Mesenchymal stem cell (in vitro differentiated cells and primary cell): ENCODE measurements at regions not wholly inside any gene's neighbourhood (a gene's known extent, or its start where the extent isn't known, plus 50 kb on each side); places are given as distances from the start of the nearest gene placed in this dataset.
A peak's percentile ranks its signal among the peaks of the same experiment; 100 is the strongest.
"Not testable (repeated sequence)": the region's sequence is repeated elsewhere in the genome, so short reads cannot be mapped to it uniquely, and the experiment has no call there.

Experiments used
- DNase-seq: peaks from one replicate; pipeline ENCODE4 v3.0.0-alpha.2; 2013
- H2AFZ ChIP-seq: one replicate; pipeline ENCODE4 v1.6.1; 2013; ENCODE audit warnings: low read depth, mild to moderate bottlenecking, control low read depth, inconsistent platforms, low read length, moderate library complexity
- H2AK5ac ChIP-seq: 2 replicates; pipeline ENCODE4 v1.6.1; 2013; ENCODE audit warnings: low read length, moderate library complexity, mild to moderate bottlenecking, inconsistent platforms; ENCODE audit not compliant: severe bottlenecking
- H2BK120ac ChIP-seq: one replicate; pipeline ENCODE4 v1.6.1; 2013; ENCODE audit warnings: low read depth, mild to moderate bottlenecking, inconsistent platforms, low read length, moderate library complexity
- H2BK12ac ChIP-seq, 2 experiments: one replicate each; pipeline ENCODE4 v1.6.1; 2013; ENCODE audit warnings: inconsistent platforms in 2 of 2, low read length in 2 of 2, mild to moderate bottlenecking in 2 of 2, moderate library complexity in 2 of 2, control low read depth in 1 of 2
- H2BK15ac ChIP-seq: one replicate; pipeline ENCODE4 v1.6.1; 2013; ENCODE audit warnings: mild to moderate bottlenecking, low read depth, inconsistent platforms; ENCODE audit not compliant: poor library complexity, severe bottlenecking
- H2BK5ac ChIP-seq: 2 replicates; pipeline ENCODE4 v1.6.1; 2013; ENCODE audit warnings: low read depth, mild to moderate bottlenecking, low read length, control low read depth, inconsistent platforms; ENCODE audit not compliant: poor library complexity, severe bottlenecking
- H3K14ac ChIP-seq, 2 experiments: one replicate each; pipeline ENCODE4 v1.6.1; 2013; ENCODE audit warnings: inconsistent platforms in 2 of 2, low read length in 2 of 2, control low read depth in 1 of 2, mild to moderate bottlenecking in 1 of 2, moderate library complexity in 1 of 2
- H3K18ac ChIP-seq, 2 experiments: one replicate each; pipeline ENCODE4 v1.6.1; 2013; ENCODE audit warnings: inconsistent platforms in 2 of 2, low read length in 2 of 2, control low read depth in 1 of 2, low read depth in 1 of 2, mild to moderate bottlenecking in 1 of 2
- H3K23ac ChIP-seq, 2 experiments: one replicate each; pipeline ENCODE4 v1.6.1; 2013; ENCODE audit warnings: inconsistent platforms in 2 of 2, low read length in 2 of 2, mild to moderate bottlenecking in 2 of 2, moderate library complexity in 2 of 2, control low read depth in 1 of 2
- H3K27ac ChIP-seq: 2 replicates; pipeline ENCODE4 v1.5.1; 2013; ENCODE audit warnings: mild to moderate bottlenecking, moderate library complexity, low read length, control low read depth, inconsistent platforms; ENCODE audit not compliant: poor library complexity, severe bottlenecking
- H3K27me3 ChIP-seq, 2 experiments: 2 replicates each; pipeline versions ENCODE4 v1.6.1 to v1.7.0; 2013; ENCODE audit warnings: low read length in 2 of 2, mild to moderate bottlenecking in 2 of 2, moderate library complexity in 2 of 2, control low read depth in 1 of 2, inconsistent platforms in 1 of 2; ENCODE audit not compliant: control insufficient read depth in 1 of 2, insufficient read depth in 1 of 2
- H3K36me3 ChIP-seq, 2 experiments: 2 replicates each; pipeline versions ENCODE4 v1.6.1 to v1.7.0; 2013; ENCODE audit warnings: low read length in 2 of 2, control low read depth in 1 of 2, inconsistent platforms in 1 of 2, low read depth in 1 of 2, mild to moderate bottlenecking in 1 of 2; ENCODE audit not compliant: insufficient read depth in 2 of 2, control insufficient read depth in 1 of 2
- H3K4ac ChIP-seq, 2 experiments: one replicate each; pipeline ENCODE4 v1.6.1; 2013; ENCODE audit warnings: inconsistent platforms in 2 of 2, low read length in 2 of 2, mild to moderate bottlenecking in 2 of 2, moderate library complexity in 2 of 2, control low read depth in 1 of 2, low read depth in 1 of 2
- H3K4me1 ChIP-seq: 2 replicates; pipeline ENCODE4 v1.6.1; 2013; ENCODE audit warnings: low read depth, low read length, control low read depth; ENCODE audit not compliant: control insufficient read depth, insufficient read depth
- H3K4me2 ChIP-seq: 2 replicates; pipeline ENCODE4 v1.6.1; 2013; ENCODE audit warnings: low read length, mild to moderate bottlenecking, inconsistent platforms; ENCODE audit not compliant: poor library complexity, severe bottlenecking
- H3K4me3 ChIP-seq, 2 experiments: 2 replicates each; pipeline versions ENCODE4 v1.5.1 to v1.7.0; 2013; ENCODE audit warnings: low read length in 2 of 2, mild to moderate bottlenecking in 2 of 2, control low read depth in 1 of 2, low read depth in 1 of 2; ENCODE audit not compliant: insufficient read depth in 1 of 2
- H3K79me1 ChIP-seq: replicated peaks from 2 replicates; pipeline ENCODE4 v1.6.1; 2013; ENCODE audit warnings: mild to moderate bottlenecking, control low read depth, low read length, inconsistent platforms; ENCODE audit not compliant: poor library complexity, severe bottlenecking
- H3K9ac ChIP-seq: 2 replicates; pipeline ENCODE4 v1.7.0; 2013; ENCODE audit warnings: mild to moderate bottlenecking, low read length, moderate library complexity
- H3K9me3 ChIP-seq: 2 replicates; pipeline ENCODE4 v1.7.0; 2013; ENCODE audit warnings: mild to moderate bottlenecking, low read length; ENCODE audit not compliant: control insufficient read depth
- H4K8ac ChIP-seq: one replicate; pipeline ENCODE4 v1.6.1; 2013; ENCODE audit warnings: inconsistent platforms, mild to moderate bottlenecking, low read length, moderate library complexity
- H4K91ac ChIP-seq: one replicate; pipeline ENCODE4 v1.6.1; 2013; ENCODE audit warnings: mild to moderate bottlenecking, low read length, inconsistent platforms
- WGBS: methylation state at CpG from one replicate; pipeline ENCODE4 v1.1.7; 2013; ENCODE audit warnings: mixed read lengths; 5-methylcytosine and 5-hydroxymethylcytosine counted together

- H4K8ac ChIP-seq, H4K91ac ChIP-seq, H2BK12ac ChIP-seq, H3K23ac ChIP-seq, H2BK5ac ChIP-seq, DNase-seq, H3K4me1 ChIP-seq, H2AK5ac ChIP-seq, H3K36me3 ChIP-seq, H3K4me3 ChIP-seq, H3K18ac ChIP-seq, H2BK15ac ChIP-seq, H3K4ac ChIP-seq, H3K9ac ChIP-seq, H2AFZ ChIP-seq, H3K27me3 ChIP-seq, H2BK120ac ChIP-seq, H3K79me1 ChIP-seq, H3K9me3 ChIP-seq, H3K4me2 ChIP-seq, H3K14ac ChIP-seq, H3K27ac ChIP-seq: not testable (repeated sequence)
- 56% methylated on average over 1 of the region's 2 CpGs for WGBS
Measured at GRCh38 chr6:85750146-85750545, 107.5 kb upstream of the SYNCRIP start.

GRCh38 chr6:85749236-85749635 is 106.5 kb upstream of the SYNCRIP start:
- Histone ChIP-seq H3K79me1 (no peaks in the 10 kb centered on the region), H3K4me2 (no peak overlapping the region), H4K91ac (no peak overlapping the region), H3K9me3 (no peaks in the 10 kb centered on the region), H2BK120ac (no peak overlapping the region), H3K27ac (no peak overlapping the region), H2BK12ac (no peak overlapping the region), H2AFZ (no peak overlapping the region), H3K4ac (no peak overlapping the region), H3K4me1 (no peaks in the 10 kb centered on the region), H3K9ac (no peak overlapping the region), H3K36me3 (no peaks in the 10 kb centered on the region), H2BK5ac (no peak overlapping the region), H2BK15ac (no peak overlapping the region), H3K14ac (no peak overlapping the region), H3K27me3 (no peaks in the 10 kb centered on the region), H3K18ac (no peak overlapping the region), H3K23ac (no peak overlapping the region), H2AK5ac (no peak overlapping the region), H3K4me3 (no peak overlapping the region), H4K8ac (no peak overlapping the region)
- 83% methylated on average over 4 of the region's 4 CpGs for WGBS
- no peak for DNase-seq

- peak; percentile 10 for DNase-seq
- no peak overlapping the region for H2BK12ac ChIP-seq
- H4K91ac ChIP-seq, result no peak overlapping the region
- no peaks in the 10 kb centered on the region for H3K79me1 ChIP-seq
- WGBS, result no CpG with 5 or more reads among the region's 1 CpG
- no peaks in the 10 kb centered on the region for H3K36me3 ChIP-seq
- H2BK15ac ChIP-seq, result no peak overlapping the region
- no peak overlapping the region for H3K23ac ChIP-seq
- H3K4me2 ChIP-seq, result no peak overlapping the region
- no peaks in the 10 kb centered on the region for H3K4me1 ChIP-seq
- no peak overlapping the region for H2AK5ac ChIP-seq
- no peaks in the 10 kb centered on the region for H3K27me3 ChIP-seq
- peak overlapping the region; percentile 76 for H3K9ac ChIP-seq
- no peak overlapping the region for H2BK5ac ChIP-seq
- H3K27ac ChIP-seq, result no peak overlapping the region
- H2AFZ ChIP-seq, result no peak overlapping the region
- H3K9me3 ChIP-seq, result no peaks in the 10 kb centered on the region
- no peak overlapping the region for H3K14ac ChIP-seq
- no peak overlapping the region for H3K4ac ChIP-seq
- peak overlapping the region; percentile 1 for H2BK120ac ChIP-seq
- peak overlapping the region in 1 of 2 experiments; percentile 44 for H3K4me3 ChIP-seq
- H4K8ac ChIP-seq, result no peak overlapping the region
- no peak overlapping the region for H3K18ac ChIP-seq
Measured at GRCh38 chr6:85747666-85748065, 105.0 kb upstream of the SYNCRIP start.

- no peaks in the 10 kb centered on the region for H3K36me3 ChIP-seq
- H4K91ac ChIP-seq, result no peak overlapping the region
- H3K9me3 ChIP-seq, result no peaks in the 10 kb centered on the region
- no peak overlapping the region for H3K23ac ChIP-seq
- DNase-seq, result no peak
- H3K79me1 ChIP-seq, result no peaks in the 10 kb centered on the region
- H2BK5ac ChIP-seq, result no peak overlapping the region
- no peaks in the 10 kb centered on the region for H3K4me1 ChIP-seq
- H4K8ac ChIP-seq, result no peak overlapping the region
- H3K14ac ChIP-seq, result no peak overlapping the region
- no peak overlapping the region for H2BK120ac ChIP-seq
- H3K4ac ChIP-seq, result no peak overlapping the region
- H3K18ac ChIP-seq, result no peak overlapping the region
- no peak overlapping the region for H3K27ac ChIP-seq
- peak overlapping the region; percentile 76 for H3K9ac ChIP-seq
- no peak overlapping the region for H3K4me2 ChIP-seq
- H3K4me3 ChIP-seq, result peak overlapping the region in 1 of 2 experiments; percentile 44
- H3K27me3 ChIP-seq, result no peaks in the 10 kb centered on the region
- H2AFZ ChIP-seq, result no peak overlapping the region
- no peak overlapping the region for H2AK5ac ChIP-seq
- H2BK15ac ChIP-seq, result no peak overlapping the region
- no peak overlapping the region for H2BK12ac ChIP-seq
Measured at GRCh38 chr6:85747093-85747492, 104.4 kb upstream of the SYNCRIP start.
